Brain microvascular endothelial cell (primary cell): ENCODE measurements at regions not wholly inside any gene's neighbourhood (a gene's known extent, or its start where the extent isn't known, plus 50 kb on each side); places are given as distances from the start of the nearest gene placed in this dataset.

ENCODE experiments used
- DNase-seq: peaks from one replicate; pipeline ENCODE4 v3.0.0-alpha.2; 2020
- H3K27ac ChIP-seq: fragments of 250-450 bp; sonication (Bioruptor Pico); 2 replicates; pipeline ENCODE4 v1.5.1; 2020; ENCODE audit warnings: mild to moderate bottlenecking, moderate library complexity
- H3K27me3 ChIP-seq: fragments of 250-450 bp; sonication (Bioruptor Pico); replicated peaks from 2 replicates; pipeline ENCODE4 v1.5.1; 2020; ENCODE audit warnings: mild to moderate bottlenecking
- H3K36me3 ChIP-seq: fragments of 250-450 bp; sonication (Bioruptor Pico); replicated peaks from 2 replicates; pipeline ENCODE4 v1.5.1; 2020; ENCODE audit warnings: mild to moderate bottlenecking
- H3K4me3 ChIP-seq: 2 replicates; pipeline ENCODE4 v1.5.1; 2011; ENCODE audit warnings: low read depth, mild to moderate bottlenecking, control low read depth, low read length, moderate library complexity
- in situ Hi-C: cut with HindIII; loops from 2 replicates; pipeline ENCODE4 v1.10.0; 2017; ENCODE audit warnings: low sequenced_read_pairs, low pct_ligation_motif_present
- TF ChIP-seq, protein P1 (sequence below): IDR thresholded peaks from 2 replicates; pipeline ENCODE4 v1.5.1; 2011; ENCODE audit warnings: low read depth, mild to moderate bottlenecking, moderate library complexity, low read length, control low read depth, inconsistent platforms; ENCODE audit errors: missing control alignments

DNA sequence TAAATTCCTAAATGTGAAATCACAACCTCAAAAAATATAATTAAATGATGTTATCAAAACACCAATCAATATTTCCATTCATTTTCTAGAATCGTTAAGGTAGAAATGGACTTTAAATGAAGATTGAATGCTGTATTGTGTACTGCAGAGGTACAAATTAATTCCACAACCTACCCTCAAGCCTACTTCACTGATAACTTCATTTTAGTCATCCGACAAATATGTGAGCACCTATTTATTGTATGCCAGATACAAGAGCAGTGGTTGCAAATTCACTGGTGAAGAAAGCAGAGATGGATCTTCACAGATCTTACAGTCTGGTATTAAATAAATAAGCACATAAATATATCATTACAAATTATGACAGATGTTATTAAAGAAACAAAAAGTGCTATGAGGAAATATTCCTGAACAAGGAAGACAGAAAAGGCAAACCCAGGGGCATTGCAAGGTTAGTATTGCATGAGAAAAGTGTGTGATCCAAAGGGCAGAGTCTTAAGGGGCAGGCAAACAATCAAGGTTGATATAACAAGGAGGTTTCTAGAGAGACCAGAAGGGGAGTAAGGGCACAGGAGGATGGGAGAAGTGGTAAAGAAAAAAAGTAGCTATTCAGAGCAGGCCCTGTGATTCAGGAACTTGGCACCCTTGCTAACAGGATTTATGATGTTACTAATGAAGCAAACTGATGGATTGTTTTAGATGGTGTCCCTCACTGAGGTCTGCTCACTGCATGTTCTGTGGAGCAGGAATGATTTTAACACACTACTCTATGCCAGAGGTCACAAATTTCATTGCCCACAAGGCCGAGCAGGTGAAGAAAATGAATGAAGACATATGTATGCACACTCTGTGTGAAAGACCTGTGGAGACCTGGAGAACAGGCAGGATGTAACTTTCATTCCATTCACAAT is 128.0 kb upstream of the CCDC150 start:
- in situ Hi-C loops, result no loop called here
- Histone ChIP-seq H3K27ac (no peak overlapping the region), H3K4me3 (no peak overlapping the region), H3K36me3 (no peaks in the 10 kb centered on the region), H3K27me3 (no peaks in the 10 kb centered on the region)
- TF ChIP-seq, protein P1, sequence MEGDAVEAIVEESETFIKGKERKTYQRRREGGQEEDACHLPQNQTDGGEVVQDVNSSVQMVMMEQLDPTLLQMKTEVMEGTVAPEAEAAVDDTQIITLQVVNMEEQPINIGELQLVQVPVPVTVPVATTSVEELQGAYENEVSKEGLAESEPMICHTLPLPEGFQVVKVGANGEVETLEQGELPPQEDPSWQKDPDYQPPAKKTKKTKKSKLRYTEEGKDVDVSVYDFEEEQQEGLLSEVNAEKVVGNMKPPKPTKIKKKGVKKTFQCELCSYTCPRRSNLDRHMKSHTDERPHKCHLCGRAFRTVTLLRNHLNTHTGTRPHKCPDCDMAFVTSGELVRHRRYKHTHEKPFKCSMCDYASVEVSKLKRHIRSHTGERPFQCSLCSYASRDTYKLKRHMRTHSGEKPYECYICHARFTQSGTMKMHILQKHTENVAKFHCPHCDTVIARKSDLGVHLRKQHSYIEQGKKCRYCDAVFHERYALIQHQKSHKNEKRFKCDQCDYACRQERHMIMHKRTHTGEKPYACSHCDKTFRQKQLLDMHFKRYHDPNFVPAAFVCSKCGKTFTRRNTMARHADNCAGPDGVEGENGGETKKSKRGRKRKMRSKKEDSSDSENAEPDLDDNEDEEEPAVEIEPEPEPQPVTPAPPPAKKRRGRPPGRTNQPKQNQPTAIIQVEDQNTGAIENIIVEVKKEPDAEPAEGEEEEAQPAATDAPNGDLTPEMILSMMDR, result no peak
- DNase-seq, result no peak

DNA sequence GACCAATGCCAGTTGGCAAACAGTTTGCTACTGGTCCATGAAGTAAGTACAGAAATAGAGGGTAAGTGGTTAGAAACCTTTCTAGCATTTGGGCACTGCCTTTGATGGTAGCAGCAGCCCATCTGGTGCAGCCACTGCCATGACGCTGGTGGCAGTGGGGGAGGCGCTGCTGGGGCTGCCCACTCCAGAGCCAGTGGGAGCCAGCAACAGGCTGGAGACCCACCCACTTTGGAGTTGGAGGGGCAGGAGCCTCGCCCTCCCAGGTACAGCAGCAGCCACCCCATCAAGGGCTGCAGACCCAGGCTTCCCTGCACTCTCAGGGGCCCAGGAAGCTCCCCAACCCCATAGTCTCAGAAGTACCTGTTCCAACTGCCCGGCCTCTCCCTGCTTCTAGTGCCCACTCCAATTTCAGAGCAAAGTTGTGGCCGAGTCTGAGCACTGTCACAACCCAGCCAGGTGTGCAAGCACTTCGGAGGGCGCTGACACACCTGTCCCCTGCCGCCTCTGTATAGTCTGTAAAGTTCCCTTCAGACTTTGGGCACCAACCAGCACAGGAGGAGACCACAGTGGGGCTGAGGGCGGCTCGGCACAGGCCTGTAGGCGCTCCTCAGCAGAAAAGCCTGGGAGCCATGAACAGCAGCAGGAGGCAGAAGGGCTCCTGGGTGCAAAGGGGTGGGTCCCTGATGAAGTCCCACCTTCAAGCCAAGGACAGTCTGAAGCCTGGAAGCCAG is 125.6 kb upstream of the CCDC150 start:
- DNase-seq, result no peak
- TF ChIP-seq, protein P1, result no peak
- H3K27ac ChIP-seq, result no peak overlapping the region
- in situ Hi-C loops, result no loop called here
- H3K36me3 ChIP-seq, result no peaks in the 10 kb centered on the region
- H3K27me3 ChIP-seq, result no peaks in the 10 kb centered on the region
- no peak overlapping the region for H3K4me3 ChIP-seq

DNA sequence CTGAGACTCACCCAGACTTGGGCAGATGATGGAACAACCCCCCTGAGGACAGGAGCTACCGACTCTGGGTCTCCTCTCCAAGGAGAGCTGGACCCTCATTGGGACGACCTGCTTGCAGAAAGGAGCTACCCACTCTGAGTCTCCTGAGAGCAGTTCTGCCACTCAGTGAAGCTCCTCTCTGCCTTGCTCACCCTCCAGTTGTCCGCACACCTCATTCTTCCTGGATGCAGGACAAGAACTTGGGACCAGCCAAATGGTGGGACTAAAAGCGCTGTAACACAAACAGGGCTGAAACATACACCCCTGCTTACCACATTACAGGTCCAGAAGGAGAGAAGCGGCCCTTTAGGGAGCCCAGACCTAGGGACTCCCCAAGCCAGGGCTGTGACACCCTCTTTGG is 124.9 kb upstream of the CCDC150 start:
- no peak for DNase-seq
- no peak overlapping the region for H3K4me3 ChIP-seq
- H3K27ac ChIP-seq, result no peak overlapping the region
- no peaks in the 10 kb centered on the region for H3K36me3 ChIP-seq
- in situ Hi-C loops, result no loop called here
- TF ChIP-seq, protein P1, result no peak
- H3K27me3 ChIP-seq, result no peaks in the 10 kb centered on the region

DNA sequence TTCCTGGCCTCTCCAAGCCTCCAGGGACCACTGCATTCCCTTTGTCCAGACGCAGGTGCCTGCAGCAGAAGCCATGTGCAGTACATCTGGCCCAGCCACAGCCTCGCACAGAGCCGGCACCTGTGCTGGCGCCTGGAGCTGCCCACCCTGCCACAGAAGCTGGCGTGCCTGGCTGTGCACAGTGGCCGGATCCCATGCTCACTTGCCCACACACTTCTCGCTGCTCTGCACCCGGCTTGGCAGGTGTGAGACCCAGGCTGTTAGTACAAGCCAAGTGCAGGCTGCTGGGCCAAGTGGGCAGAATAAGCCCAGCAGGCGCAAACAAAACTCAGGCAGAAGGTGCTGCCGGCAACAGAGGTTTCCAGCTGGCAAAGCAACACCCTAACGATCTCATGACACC is 124.5 kb upstream of the CCDC150 start:
- H3K27me3 ChIP-seq, result no peaks in the 10 kb centered on the region
- H3K4me3 ChIP-seq, result no peak overlapping the region
- no peak for DNase-seq
- TF ChIP-seq, protein P1, result no peak
- H3K36me3 ChIP-seq, result no peaks in the 10 kb centered on the region
- no peak overlapping the region for H3K27ac ChIP-seq
- in situ Hi-C loops, result no loop called here

DNA sequence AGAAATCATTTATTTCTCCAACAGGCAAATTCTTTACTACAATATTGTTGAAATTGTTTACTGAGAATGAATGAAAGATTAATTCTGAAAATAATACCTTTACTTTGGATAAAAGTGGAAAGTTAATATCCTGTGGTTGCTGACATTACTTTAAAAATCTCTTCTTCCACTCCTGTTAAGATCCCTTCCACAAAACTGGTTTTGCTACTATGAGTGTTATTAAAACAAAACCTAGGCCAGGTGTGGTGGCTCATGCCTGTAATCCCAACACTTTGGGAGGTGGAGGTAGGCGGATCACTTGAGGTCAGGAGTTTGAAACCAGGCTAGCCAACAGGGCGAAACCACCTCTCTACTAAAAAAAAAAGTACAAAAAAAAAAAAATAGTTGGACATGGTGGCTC is 123.9 kb upstream of the CCDC150 start:
- in situ Hi-C loops, result no loop called here
- H3K27me3 ChIP-seq, result no peaks in the 10 kb centered on the region
- no peak for DNase-seq
- no peak overlapping the region for H3K27ac ChIP-seq
- no peak overlapping the region for H3K4me3 ChIP-seq
- TF ChIP-seq, protein P1, result no peak
- H3K36me3 ChIP-seq, result no peaks in the 10 kb centered on the region
